GM18502 (cell line): ENCODE measurements at regions not wholly inside any gene's neighbourhood (a gene's known extent, or its start where the extent isn't known, plus 50 kb on each side); places are given as distances from the start of the nearest gene placed in this dataset.
"Not testable (repeated sequence)": the region's sequence is repeated elsewhere in the genome, so short reads cannot be mapped to it uniquely, and the experiment has no call there.

Experiments
- ATAC-seq: cut with Tn5 transposase; IDR thresholded peaks from one replicate; pipeline ENCODE4 v1.9.1; 2021; ENCODE audit warnings: mild to moderate bottlenecking; ENCODE audit not compliant: unreplicated experiment, poor library complexity

DNA sequence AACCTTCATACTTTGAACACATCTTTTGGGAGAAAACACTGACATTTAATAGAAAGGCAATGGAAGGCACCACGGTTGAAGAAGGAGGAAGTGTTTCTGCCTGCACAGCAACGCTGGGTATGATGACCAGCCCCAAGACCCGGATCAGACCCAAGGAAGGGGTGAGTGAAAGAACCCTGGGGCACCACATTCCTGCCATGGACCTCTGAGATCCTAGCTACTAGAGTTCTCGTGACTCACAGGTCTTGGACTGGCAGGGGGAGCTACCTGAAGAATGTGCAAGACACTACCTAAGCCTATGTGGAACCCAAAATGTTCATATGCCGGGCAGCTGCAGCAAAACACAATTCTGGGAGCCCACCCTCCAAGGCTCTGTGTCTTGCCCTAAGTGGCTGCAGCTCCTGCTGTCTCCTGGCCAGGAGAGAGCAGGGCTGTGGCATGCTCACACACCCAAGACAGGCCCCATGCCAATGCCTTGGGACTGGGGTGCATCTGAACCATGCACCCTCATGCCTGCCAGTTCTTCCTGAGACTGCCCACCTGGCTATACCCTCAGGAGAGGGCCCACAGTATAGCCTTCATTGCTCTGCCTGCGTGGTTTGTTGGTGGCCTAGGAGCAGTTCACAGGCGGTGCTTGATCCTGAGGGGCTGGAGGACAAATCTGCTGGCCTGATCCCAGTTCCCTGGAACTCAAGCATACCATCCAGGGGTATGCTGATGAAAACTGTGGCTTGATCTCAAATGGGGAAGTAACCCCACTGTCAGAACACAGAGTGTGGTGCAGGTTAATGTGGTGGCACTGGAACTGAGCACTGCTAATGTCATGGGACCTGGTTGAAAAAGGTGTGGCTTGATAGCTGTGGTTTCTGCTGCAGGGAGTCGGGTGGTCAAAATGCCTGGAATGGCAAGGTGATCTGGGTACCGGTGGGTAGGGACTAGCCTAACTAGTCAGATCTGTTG, 353.3 kb upstream of the ARHGEF26 start:
- ATAC-seq = peak; percentile 7

DNA sequence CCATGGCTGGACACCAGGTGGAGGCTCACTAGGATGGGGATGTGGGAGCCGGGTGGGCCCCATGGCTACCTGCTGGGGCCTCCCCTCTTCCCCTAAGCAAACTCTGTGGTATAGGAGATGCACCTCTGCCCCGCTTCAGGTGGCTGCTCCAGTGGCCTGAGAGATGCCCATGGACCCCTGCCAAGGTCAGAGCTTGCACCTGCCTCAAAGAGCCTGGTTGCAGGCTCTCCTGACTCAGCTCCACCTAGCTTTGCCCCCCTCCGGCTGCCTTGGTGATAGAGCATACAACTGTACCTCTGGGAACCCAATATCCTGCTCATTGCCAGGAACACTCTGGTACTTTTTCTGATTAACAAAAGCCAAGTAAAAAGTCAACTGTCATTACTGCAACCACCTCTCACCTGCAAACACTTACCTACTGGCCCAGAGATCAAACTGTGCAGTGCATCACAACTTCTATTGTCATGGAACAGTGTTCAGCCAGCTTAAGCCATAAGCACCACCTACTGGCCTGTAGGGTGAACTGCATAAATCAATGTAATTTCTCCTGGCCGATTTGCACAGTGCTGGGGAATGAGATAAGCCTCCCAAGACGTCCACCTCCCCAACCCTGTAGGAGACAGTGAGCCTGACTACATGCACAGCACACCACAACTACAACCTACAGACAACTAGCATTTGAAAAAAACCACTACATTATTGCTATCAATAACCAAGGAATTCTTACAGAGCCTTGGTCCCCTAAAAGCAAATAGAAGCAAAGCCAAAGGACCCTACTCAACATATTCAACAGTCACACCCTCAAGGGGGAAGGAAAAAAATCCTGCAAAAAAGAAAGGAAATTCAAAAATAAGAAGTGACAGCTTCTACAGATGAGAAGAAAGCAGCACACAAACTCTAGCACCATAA, 352.4 kb upstream of the ARHGEF26 start:
- ATAC-seq = peak; percentile 97

DNA sequence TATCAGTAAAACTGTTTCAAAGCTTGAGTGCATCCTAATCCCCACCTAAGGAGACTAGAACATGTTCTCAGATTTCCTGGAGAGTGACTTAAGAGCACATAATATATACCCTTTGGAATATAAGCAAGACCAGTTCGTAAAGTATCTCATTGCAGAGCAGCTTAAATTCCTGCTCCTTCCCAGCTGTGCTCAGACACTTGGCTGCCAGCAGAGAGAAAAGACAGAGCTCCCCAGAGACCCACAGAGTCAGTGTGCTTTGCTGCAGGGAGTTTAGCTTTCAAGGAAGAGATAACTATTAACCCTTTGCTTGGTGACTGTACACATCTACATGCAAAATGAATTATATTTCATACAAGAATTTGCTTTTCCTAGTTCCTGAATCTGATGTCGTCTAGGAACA, 338.1 kb upstream of the ARHGEF26 start:
- ATAC-seq = no peak

DNA sequence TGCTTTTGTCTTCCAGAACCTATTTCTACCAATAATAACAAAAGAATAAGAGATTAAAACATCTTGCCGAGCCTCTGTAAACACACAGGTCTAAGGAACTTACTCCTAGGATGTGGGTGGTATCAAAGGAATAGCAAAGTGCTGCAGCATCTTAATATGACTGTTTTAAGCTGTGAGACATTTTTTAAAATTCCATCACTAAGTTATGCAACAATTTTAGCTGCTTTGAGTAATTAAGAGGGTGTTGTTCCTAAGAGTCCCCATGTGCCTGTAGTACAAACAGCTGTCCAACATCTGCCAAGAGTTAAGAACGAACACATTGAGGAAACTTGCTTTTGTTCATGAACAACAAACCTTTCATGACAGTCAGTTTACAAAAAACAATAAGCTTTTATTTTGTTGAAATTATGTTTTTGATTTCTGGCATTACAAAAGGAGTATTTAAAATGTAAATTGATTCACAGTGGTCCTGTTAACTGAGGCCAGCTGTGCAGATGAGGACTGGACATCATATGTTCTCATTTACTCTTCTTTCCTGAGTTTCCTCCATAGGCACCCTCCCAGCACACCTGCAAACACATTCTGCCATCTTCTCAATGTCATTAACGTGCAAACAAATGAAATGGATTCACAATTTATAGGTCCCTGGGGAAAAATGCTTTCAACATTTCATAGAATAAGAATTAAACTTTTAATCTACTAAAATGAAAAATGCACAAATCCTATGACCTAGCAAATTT, 337.3 kb upstream of the ARHGEF26 start:
- no peak for ATAC-seq

DNA sequence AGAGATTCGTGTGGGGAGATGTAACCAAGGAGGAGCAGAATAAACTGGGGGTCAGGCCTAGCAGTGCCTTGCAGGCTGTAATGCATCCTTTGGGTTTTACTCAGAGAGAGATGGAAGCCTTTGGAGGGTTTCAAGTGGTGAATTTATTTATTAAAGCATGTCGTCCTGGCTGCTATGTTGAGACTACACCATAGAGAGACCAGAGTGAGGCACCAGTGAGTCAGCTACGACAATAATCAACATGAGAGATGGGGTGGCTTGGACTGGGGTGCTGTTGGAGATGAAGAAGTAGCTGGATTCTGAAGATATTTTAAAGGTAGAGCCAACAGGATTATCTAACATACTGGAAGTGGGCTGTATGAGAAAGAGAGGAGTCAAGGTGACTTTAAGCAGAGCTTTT, 335.3 kb upstream of the ARHGEF26 start:
- no peak for ATAC-seq

DNA sequence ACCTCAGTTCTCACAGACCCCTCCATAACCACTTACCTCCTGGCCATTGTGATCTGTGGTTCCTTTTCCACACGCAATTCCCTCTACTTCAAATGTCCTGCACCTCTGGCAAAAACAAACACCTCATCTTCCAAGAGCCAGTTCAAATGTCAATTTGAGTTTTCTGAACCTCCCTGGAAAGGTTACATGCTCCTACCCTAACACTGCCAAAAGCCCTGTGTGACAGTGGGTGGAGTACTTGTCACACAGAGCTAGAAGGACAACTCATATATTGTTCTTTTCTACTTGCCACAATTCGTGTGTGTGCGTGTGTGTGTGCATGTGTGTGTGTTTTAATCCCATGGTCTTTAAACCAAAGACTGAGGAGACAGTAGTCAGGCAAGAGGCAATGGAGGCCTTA, 331.8 kb upstream of the ARHGEF26 start:
- ATAC-seq = no peak

DNA sequence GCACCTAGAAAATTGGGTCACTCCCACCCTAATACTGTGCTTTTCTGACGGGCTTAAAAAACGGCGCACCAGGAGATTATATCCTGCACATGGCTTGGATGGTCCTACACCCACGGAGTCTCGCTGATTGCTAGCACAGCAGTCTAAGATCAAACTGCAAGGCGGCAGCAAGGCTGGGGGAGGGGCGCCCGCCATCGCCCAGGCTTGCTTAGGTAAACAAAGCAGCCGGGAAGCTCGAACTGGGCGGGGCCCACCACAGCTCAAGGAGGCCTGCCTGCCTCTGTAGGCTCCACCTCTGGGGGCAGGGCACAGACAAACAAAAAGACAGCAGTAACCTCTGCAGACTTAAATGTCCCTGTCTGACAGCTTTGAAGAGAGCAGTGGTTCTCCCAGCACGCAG, 324.1 kb upstream of the ARHGEF26 start:
- not testable (repeated sequence) for ATAC-seq

DNA sequence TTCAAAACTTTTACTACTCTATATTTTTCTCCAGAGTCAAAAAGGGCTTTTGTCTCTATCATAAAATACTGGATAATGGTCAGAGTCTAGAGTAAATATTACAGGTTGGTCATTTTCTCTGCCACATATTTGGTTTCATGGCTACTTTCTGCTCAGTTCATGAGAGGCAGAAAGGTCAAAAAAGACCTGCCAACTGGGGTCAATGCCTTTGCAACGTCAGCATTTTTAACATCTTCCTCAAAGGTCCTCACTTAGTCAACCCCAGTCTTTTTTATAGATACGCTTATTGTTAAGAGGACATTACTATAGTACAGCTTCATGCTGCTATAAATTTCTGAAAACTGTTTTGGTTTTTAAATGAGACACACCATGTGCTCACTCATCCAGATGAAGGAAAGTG, 312.1 kb upstream of the ARHGEF26 start:
- ATAC-seq = no peak

DNA sequence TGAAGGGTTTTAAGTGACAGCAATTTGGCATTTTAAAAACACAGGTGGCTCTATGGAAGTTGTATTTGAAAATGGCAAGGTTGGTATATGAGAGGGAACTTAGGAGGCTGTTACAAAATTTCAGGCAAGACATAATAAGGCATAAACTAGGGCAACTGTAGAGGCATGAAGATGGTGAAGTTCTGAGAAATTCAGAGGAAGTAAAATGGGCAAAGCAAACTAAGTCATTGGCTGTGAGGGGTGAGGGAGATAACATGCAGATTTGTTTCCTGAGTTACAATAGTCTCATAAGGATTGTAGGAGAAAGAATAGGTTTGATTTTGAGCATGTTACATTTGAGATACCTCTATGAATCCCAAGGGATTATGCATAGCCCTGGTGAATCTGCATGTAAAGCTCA, 302.9 kb upstream of the ARHGEF26 start:
- ATAC-seq = no peak

DNA sequence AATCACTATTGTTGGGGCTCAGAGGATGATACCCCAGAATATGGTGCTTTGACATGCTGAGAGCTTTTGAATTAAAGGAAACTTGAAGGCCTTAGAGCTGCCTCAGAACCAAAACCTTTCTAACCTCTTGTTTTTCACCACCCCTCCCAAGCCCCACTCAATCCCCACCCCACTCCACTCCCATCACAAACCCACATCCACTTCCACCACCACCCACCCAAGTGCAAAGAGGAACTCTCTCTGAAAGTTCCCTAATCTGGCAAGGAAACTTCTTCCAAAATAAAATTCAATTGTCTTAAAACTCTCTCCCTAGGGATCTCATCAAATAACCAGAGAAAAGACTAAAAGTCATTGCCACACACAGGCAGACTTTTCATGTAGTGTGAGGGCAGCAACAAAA, 301.2 kb upstream of the ARHGEF26 start:
- ATAC-seq = no peak

DNA sequence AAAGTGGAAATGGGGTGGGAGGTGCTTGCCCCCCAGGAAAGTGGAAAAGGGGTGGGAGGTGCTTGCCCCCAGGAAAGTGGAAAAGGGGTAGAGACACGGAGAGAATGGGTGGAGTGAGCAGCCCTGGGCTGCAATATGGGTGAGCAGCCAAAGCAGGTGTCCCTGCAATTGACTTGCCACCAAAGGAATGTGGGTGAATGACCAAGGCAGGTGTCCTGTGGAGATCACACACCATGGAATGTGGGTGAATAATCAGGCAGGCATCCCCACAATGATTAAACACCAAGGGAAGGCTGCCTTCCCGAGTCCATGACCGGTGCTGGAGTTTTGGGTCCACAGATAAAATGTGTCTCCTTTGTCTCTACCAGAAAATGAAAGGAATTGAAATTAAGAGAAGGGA, 292.8 kb upstream of the ARHGEF26 start:
- not testable (repeated sequence) for ATAC-seq

DNA sequence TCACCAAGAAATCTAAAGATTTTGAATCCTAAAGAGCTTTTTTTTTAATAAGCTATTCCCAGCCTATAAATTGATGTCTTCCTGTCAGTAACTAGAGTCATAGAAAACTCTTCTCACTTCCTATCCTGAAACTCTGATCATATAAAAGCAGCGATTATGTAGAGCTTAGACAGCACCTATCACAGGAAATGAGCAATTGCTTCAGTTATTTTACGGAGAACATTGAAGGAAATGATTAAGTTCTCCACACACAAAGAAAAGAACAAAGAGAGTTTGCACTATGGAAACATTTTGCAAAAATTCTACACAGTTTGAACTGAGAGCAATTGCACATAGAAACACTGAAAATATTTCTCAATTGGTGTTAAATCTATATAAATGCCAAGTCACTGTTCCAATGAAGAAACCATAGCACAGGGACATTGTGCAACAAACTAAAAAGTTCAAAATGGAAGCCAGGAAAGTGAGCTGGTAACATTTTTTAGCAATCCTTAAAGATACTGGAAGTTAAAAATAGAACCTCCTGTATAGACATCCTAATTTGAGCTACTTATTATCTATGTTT, 291.5 kb upstream of the ARHGEF26 start:
- no peak for ATAC-seq

DNA sequence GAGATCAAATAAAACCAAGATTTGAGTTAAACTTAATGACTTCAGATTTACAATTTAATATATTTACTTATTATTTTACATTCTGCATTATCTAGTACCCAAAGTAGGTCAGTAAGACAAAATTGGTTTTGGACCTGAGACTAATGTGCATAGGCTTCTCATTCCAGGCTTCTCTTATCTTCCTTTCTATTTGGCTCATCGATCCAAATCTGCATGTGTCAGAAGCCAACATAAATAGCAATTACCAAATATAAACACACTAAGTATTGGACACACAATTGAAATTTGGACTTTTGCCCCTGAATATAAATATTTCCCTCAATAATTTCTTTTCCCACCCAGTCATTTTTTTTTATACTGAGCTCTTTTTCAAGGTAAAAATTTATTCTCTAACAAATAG, 290.6 kb upstream of the ARHGEF26 start:
- ATAC-seq = no peak

DNA sequence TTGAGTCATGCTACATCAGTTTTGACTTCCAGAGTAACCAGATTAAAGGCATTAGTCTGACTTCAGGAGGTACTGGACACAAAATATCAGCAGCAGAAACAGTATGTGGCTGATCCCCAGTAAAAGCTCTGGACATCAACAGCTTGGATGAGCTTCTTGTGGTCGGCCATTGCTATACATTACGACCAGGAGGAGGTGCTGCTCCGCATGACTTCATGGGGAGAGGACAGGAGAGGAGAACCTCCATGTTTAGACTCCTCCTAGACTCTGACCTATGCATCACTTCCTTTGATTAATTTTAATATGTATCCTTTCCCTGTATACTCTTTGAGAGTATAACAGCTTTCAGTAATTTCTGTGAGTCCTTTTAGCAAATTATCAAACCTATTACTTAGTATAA, 285.6 kb upstream of the ARHGEF26 start:
- no peak for ATAC-seq

DNA sequence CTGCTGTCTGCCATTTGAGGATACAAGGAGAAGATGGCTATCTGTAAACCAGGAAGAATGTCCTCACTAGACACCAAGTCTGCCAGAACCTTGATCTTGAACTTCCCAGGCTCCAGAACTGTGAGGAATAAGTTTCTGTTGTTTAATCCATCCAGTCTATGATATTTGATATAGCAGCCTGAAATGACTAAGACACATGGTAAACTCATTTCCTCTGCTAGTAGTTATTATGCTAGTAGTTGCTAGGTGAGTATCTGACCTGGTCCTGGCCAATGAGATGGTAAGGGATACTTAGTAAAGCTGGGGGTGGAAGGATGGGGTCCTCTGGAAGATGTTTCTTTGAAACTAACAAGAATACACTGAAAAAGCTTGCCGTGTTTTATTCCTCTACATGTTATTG, 280.7 kb upstream of the ARHGEF26 start:
- ATAC-seq = no peak

DNA sequence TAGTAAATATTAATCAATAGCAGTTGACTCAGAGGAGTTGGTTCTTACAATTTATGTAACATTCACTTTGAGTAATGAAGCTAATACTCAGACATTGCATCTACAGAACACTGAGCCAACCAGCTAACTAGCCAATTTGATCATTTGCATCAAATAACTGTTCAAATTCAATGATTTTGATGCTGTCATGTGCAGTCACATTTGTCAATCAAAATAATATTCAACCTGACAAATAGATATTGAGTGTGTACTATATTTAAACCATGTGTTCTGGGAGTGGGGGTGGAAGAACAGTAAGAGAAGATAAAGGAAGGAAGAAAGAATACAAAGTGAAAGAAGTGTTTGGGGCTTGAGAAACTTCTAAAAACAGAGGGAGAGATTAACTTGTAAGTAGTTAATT, 277.2 kb upstream of the ARHGEF26 start:
- ATAC-seq = no peak

DNA sequence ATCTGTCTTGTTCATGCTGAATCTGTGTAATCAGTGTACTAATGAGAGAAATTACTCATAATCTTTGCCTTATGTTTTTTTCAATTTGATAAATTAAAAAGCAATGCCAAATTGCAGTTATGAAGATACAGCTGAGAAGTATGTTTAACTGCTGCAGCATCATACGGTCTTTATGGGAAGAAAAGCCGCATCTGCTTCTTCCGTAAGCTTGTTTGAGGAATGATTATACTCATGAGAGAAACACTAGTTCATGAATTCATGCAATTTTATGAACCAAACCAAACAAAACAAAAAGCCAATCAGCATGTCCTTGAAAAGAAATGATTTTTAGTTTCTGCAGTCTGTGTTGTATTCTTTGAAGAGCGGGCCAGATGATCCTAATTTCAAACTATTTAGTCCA, 275.9 kb upstream of the ARHGEF26 start:
- no peak for ATAC-seq

DNA sequence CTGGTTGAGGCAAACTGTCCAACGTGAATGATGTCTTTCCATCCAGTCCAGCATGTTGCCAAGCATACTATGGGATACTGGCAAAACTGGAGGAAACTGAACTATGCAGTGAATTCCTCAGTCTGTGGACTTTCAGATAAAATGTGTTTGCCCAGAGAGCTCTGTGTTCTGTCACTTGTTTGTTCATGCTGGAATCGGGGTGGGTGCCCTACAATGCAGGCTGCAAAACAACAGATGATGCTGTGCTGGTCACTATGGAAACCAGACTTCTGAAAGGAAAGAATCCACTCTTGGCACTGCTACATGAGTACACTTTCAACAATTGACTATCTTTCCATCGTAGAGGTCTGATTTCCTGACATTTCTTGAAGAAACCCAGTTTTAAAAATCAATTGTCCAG, 272.5 kb upstream of the ARHGEF26 start:
- no peak for ATAC-seq

DNA sequence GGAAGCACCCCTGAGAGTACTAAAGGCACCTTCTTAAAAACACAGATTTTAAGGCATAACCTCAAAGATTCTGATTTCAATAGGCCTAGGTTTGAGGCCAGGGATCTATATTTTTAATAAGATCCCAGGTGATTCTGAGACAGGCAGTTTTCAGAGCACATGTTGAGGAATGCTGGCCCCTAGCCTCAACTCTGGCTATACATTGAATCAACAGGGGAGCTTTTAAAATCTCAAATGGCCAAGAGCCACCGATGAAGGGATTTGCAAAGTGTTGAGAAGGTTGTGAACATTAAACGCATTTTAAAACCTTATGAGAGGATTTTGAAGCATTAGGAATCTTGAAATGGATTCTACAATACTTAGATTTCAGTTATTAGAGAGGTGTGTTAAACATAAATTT, 268.8 kb upstream of the ARHGEF26 start:
- no peak for ATAC-seq

DNA sequence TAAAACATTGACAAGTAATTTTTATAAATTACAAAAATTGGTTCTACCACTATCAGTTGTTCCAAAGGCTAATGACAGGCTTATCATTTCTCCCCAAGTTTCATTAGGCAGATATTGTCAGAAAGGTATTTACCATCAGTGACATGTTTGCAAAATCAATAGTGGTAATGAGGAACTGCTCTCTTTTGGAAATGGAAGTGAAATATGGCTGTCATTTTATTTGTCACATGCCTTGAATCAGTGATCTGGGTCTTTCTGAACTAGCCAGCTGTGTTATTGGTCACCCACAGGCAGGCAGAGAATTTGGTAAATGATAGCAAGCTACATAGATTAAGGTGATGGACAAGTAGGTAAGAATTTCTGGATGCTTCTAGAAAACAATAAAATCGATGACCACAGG, 268.0 kb upstream of the ARHGEF26 start:
- no peak for ATAC-seq
